Neural progenitor cell (in vitro differentiated cells): ENCODE measurements at regions not wholly inside any gene's neighbourhood (a gene's known extent, or its start where the extent isn't known, plus 50 kb on each side); places are given as distances from the start of the nearest gene placed in this dataset.

Experiments used
- DNase-seq: peaks from one replicate; pipeline ENCODE4 v3.0.0-alpha.2; 2016; ENCODE audit warnings: low spot score
- H2AFZ ChIP-seq: fragments of 200-600 bp; sonication (generic); replicated peaks from 2 replicates; pipeline ENCODE4 v1.6.1; 2016; ENCODE audit warnings: antibody characterized with exemption
- H3F3A ChIP-seq: fragments of 200-600 bp; sonication (generic); 2 replicates; pipeline ENCODE4 v1.6.1; 2016; ENCODE audit warnings: antibody characterized with exemption, low read depth
- H3K27ac ChIP-seq: fragments of 200-600 bp; sonication (generic); 2 replicates; pipeline ENCODE4 v1.5.1; 2016; ENCODE audit warnings: mild to moderate bottlenecking
- H3K27me3 ChIP-seq: fragments of 200-600 bp; sonication (generic); 2 replicates; pipeline ENCODE4 v1.6.1; 2016; ENCODE audit warnings: mild to moderate bottlenecking, moderate library complexity
- H3K36me3 ChIP-seq: fragments of 200-600 bp; sonication (generic); 2 replicates; pipeline ENCODE4 v1.5.1; 2016
- H3K4me1 ChIP-seq: fragments of 200-600 bp; sonication (generic); 2 replicates; pipeline ENCODE4 v1.6.1; 2016; ENCODE audit warnings: mixed run types
- H3K4me2 ChIP-seq: fragments of 200-600 bp; sonication (generic); 2 replicates; pipeline ENCODE4 v1.6.1; 2016
- H3K4me3 ChIP-seq: fragments of 200-600 bp; sonication (generic); 2 replicates; pipeline ENCODE4 v1.5.1; 2016
- H3K79me2 ChIP-seq: fragments of 200-600 bp; sonication (generic); 2 replicates; pipeline ENCODE4 v1.6.1; 2016; ENCODE audit warnings: low read depth
- H3K9ac ChIP-seq: fragments of 200-600 bp; sonication (generic); 2 replicates; pipeline ENCODE4 v1.6.1; 2016
- H3K9me3 ChIP-seq: fragments of 200-600 bp; sonication (generic); 2 replicates; pipeline ENCODE4 v1.5.1; 2016; ENCODE audit warnings: low read depth
- H4K20me1 ChIP-seq: fragments of 200-600 bp; sonication (generic); 2 replicates; pipeline ENCODE4 v1.6.1; 2016; ENCODE audit warnings: low read depth
- H3K27ac Mint-ChIP-seq: 3 replicates; pipeline ENCODE4 v1.8.0; 2021; ENCODE audit warnings: mixed read lengths
- H3K27me3 Mint-ChIP-seq: 2 replicates; pipeline ENCODE4 v1.8.0; 2022; ENCODE audit warnings: low read depth, mild to moderate bottlenecking, inconsistent platforms, moderate library complexity, mixed read lengths; ENCODE audit not compliant: insufficient read depth
- H3K36me3 Mint-ChIP-seq: 3 replicates; pipeline ENCODE4 v1.8.0; 2021; ENCODE audit warnings: mixed read lengths
- H3K4me1 Mint-ChIP-seq: 3 replicates; pipeline ENCODE4 v1.8.0; 2021; ENCODE audit warnings: mixed read lengths
- H3K4me3 Mint-ChIP-seq: 3 replicates; pipeline ENCODE4 v1.8.0; 2021; ENCODE audit warnings: mild to moderate bottlenecking, moderate library complexity, mixed read lengths
- H3K9me3 Mint-ChIP-seq: 3 replicates; pipeline ENCODE4 v1.8.0; 2020; ENCODE audit warnings: mixed read lengths
- EZH2 ChIP-seq: fragments of 200-600 bp; sonication (generic); IDR thresholded peaks from 2 replicates; pipeline ENCODE4 v1.6.1; 2017; ENCODE audit warnings: antibody characterized with exemption, mild to moderate bottlenecking, moderate library complexity
- EZH2phosphoT487 ChIP-seq: fragments of 200-600 bp; sonication (generic); IDR thresholded peaks from 2 replicates; pipeline ENCODE4 v1.6.1; 2017; ENCODE audit warnings: antibody characterized with exemption
- TF ChIP-seq, protein P1 (sequence below): fragments of 200-600 bp; sonication (generic); IDR thresholded peaks from 2 replicates; pipeline ENCODE4 v1.5.1; 2017; ENCODE audit warnings: antibody characterized with exemption, mild to moderate bottlenecking

DNA sequence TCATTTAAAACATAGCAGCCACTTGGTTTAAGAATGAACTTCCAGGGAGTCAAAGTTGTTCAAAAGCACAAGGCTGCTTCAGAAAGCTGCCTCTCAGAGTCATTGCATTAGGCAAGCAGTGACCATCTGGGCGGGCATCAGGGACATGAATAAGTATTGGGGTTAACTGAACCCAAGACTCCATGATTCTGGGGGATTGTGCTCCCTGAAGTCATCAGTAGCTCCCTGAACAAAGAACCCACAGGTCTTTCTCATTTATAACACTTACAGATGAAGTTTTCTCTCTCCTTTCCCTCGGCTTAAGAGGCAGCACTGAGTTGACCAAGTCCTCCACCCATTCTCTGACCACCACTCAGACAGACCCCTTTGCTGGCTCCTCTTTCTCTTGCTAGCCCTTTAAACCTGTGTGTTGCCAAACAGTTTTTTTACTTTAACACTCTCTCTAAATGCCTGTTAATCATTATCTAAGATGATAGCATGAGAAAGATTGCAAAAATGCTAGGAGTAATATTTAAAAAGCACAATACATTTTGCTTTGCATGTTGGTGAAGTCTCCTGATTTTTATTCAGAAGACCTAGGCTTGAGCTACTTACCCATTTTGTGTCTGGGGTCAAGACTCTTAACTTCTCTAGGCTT, 77.0 kb upstream of the ARHGAP29 start:
- Histone ChIP-seq H3K79me2 (no peaks in the 10 kb centered on the region), H4K20me1 (no peaks in the 10 kb centered on the region), H3K4me2 (no peak overlapping the region), H2AFZ (no peak overlapping the region), H3K27ac (no peak overlapping the region), H3K4me3 (no peak overlapping the region), H3F3A (peaks cover 4% of the 10 kb centered on the region), H3K27me3 (no peaks in the 10 kb centered on the region), H3K9me3 (no peaks in the 10 kb centered on the region), H3K4me1 (peaks cover 9% of the 10 kb centered on the region), H3K9ac (no peak overlapping the region), H3K36me3 (no peaks in the 10 kb centered on the region)
- H3K27me3 Mint-ChIP-seq, result no peaks in the 10 kb centered on the region
- no peaks in the 10 kb centered on the region for H3K36me3 Mint-ChIP-seq
- H3K27ac Mint-ChIP-seq, result no peak overlapping the region
- DNase-seq, result no peak
- no peak overlapping the region for H3K4me3 Mint-ChIP-seq
- TF ChIP-seq, protein P1, sequence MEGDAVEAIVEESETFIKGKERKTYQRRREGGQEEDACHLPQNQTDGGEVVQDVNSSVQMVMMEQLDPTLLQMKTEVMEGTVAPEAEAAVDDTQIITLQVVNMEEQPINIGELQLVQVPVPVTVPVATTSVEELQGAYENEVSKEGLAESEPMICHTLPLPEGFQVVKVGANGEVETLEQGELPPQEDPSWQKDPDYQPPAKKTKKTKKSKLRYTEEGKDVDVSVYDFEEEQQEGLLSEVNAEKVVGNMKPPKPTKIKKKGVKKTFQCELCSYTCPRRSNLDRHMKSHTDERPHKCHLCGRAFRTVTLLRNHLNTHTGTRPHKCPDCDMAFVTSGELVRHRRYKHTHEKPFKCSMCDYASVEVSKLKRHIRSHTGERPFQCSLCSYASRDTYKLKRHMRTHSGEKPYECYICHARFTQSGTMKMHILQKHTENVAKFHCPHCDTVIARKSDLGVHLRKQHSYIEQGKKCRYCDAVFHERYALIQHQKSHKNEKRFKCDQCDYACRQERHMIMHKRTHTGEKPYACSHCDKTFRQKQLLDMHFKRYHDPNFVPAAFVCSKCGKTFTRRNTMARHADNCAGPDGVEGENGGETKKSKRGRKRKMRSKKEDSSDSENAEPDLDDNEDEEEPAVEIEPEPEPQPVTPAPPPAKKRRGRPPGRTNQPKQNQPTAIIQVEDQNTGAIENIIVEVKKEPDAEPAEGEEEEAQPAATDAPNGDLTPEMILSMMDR, result no peak
- no peak for TF ChIP-seq EZH2phosphoT487
- TF ChIP-seq EZH2, result no peak
- peaks cover under 1% of the 10 kb centered on the region for H3K4me1 Mint-ChIP-seq
- no peaks in the 10 kb centered on the region for H3K9me3 Mint-ChIP-seq

DNA sequence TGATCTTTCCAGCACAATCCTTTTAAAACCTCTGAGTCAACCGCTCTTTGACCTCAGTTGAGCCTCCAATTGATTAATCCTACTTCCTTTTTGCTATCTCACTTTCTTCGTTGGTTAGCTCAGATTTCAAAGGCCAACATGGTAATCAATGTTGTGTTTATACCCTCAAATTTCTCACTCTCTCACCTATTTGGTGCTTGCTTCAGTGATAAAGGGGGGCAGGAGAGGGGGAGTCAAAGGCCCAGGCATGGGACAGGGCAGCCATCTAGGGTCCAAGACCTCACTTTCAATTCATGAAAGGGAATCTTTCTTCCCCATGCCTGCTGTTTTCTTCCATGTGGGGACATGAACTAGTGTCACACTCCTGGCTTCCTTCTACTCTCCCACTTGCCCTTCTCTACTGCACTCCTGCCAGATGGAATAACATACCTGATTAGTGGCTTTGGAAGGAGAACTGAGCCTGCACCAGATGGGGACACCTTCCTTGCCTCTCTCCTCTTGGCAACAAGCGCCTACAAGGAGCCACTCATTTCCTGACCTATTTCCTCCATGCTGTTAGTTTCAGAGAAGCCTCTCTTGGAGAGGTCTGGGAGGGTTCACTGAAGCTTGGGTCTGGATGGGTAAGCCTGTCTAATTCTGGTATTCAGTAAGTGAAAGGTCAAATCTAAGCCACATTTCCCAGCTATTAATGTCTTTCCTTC, 73.3 kb upstream of the ARHGAP29 start:
- no peak for DNase-seq
- H3K9me3 ChIP-seq, result no peaks in the 10 kb centered on the region
- H3K27ac Mint-ChIP-seq, result no peak overlapping the region
- H3K4me1 Mint-ChIP-seq, result no peaks in the 10 kb centered on the region
- H3K4me2 ChIP-seq, result no peak overlapping the region
- H3K4me3 Mint-ChIP-seq, result no peak overlapping the region
- H3K27me3 Mint-ChIP-seq, result no peaks in the 10 kb centered on the region
- no peaks in the 10 kb centered on the region for H4K20me1 ChIP-seq
- H3K79me2 ChIP-seq, result no peaks in the 10 kb centered on the region
- no peak overlapping the region for H3K9ac ChIP-seq
- H3F3A ChIP-seq, result no peaks in the 10 kb centered on the region
- no peaks in the 10 kb centered on the region for H3K9me3 Mint-ChIP-seq
- TF ChIP-seq, protein P1, result no peak
- TF ChIP-seq EZH2phosphoT487 (no peak), EZH2 (no peak)
- H3K27ac ChIP-seq, result no peak overlapping the region
- H3K36me3 ChIP-seq, result no peaks in the 10 kb centered on the region
- H3K27me3 ChIP-seq, result no peaks in the 10 kb centered on the region
- no peak overlapping the region for H3K4me3 ChIP-seq
- H2AFZ ChIP-seq, result peak overlapping the region; percentile 30
- H3K36me3 Mint-ChIP-seq, result no peaks in the 10 kb centered on the region
- no peaks in the 10 kb centered on the region for H3K4me1 ChIP-seq

DNA sequence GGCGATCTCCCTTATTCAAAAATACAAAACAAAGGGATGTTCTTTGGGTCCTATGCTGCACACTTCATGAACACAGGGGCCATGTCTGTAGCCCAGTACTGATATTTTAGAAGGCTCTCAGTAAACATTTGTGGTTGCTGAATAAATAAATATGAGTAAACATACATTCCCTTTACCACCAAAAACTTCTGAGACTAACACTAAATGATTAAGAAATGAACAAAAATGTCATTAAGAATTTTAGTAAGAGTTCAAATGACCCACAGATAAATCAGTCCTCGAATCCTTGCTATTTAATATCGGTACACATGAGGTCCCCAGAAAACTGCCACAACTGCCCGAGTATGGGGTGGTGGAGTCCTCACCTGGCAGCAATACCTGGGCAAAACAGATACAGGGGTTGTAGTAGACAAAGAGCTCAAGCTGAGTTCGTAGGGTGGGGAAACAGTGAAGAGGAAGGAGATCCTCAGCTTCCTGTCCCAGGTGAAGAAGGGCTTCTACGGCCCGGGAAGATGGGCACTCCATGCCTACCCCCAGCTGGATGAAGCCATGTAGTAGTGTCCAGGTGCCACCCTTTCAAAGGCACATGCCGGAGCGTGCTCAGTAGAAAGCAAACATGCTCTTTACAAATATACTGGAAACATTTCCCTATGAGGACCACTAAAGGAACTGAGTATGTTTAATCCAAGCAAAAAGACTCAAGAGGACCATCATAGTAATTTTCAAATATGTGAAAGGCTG, 72.6 kb upstream of the ARHGAP29 start:
- Mint-ChIP-seq H3K27ac (no peak overlapping the region), H3K27me3 (no peaks in the 10 kb centered on the region), H3K4me3 (no peak overlapping the region), H3K4me1 (no peaks in the 10 kb centered on the region), H3K36me3 (no peaks in the 10 kb centered on the region), H3K9me3 (no peaks in the 10 kb centered on the region)
- TF ChIP-seq EZH2, result no peak
- TF ChIP-seq EZH2phosphoT487, result no peak
- TF ChIP-seq, protein P1, result no peak
- Histone ChIP-seq H3K27ac (no peak overlapping the region), H3K9ac (no peak overlapping the region), H4K20me1 (no peaks in the 10 kb centered on the region), H3K79me2 (no peaks in the 10 kb centered on the region), H3K4me2 (no peak overlapping the region), H3K4me3 (no peak overlapping the region), H2AFZ (peak overlapping the region; percentile 30), H3K9me3 (no peaks in the 10 kb centered on the region), H3K27me3 (no peaks in the 10 kb centered on the region), H3K36me3 (no peaks in the 10 kb centered on the region), H3F3A (no peaks in the 10 kb centered on the region), H3K4me1 (no peaks in the 10 kb centered on the region)
- no peak for DNase-seq
